K562 (cell line): ENCODE measurements at regions not wholly inside any gene's neighbourhood (a gene's known extent, or its start where the extent isn't known, plus 50 kb on each side); places are given as distances from the start of the nearest gene placed in this dataset.

Experiments
- ATAC-seq: fragments of 200-7000 bp; cut with Tn5 transposase; 3 replicates; pipeline ENCODE4 v1.9.1; 2020; ENCODE audit warnings: moderate library complexity
- BruUV-seq: library from RNA; stranded (reverse); fragments of 400-500 nt; replicated peaks from 2 replicates; lab custom pipeline; 2021; lab: Mats Ljungman, UMichigan
- CTCF ChIA-PET: fragments of 300-600 bp; formaldehyde crosslinking; extraction: SDS; loops from one replicate; lab custom pipeline; 2021; ENCODE audit warnings: low intra/inter-chr PET ratio; lab: Yijun Ruan, JAX
- POLR2A ChIA-PET: fragments of 300-600, 350-650 bp; sonication (Branson Sonifier 250); formaldehyde crosslinking; extraction: SDS; loops from one replicate; lab custom pipeline; 2021; ENCODE audit warnings: antibody characterized with exemption, inconsistent platforms; lab: Yijun Ruan, JAX
- DNase-seq, 4 experiments: peaks; one replicate each; pipeline versions ENCODE4 v3.0.0 to v3.0.0-alpha.2; 2011 to 2018; ENCODE audit warnings: low spot score in 3 of 4, mixed read lengths in 3 of 4; ENCODE audit errors: extremely low read depth in 1 of 4
- FAIRE-seq: peaks from 2 replicates; lab custom pipeline; 2011; peaks lifted over from hg19 to GRCh38; lab: Jason Lieb, UNC
- H2AFZ ChIP-seq: 2 replicates; pipeline ENCODE4 v1.6.0; 2011; ENCODE audit warnings: low read depth, low read length, control low read depth, inconsistent platforms
- H3K27ac ChIP-seq: fragments of 200-600 bp; 3 replicates; pipeline ENCODE4 v1.8.0; 2011; ENCODE audit warnings: low read depth, mild to moderate bottlenecking, control low read depth, inconsistent platforms, low read length, moderate library complexity, mixed read lengths; ENCODE audit errors: extremely low read depth
- H3K27me3 ChIP-seq, 2 experiments: fragments of 300-600 bp in 1 of 2; 2 replicates in 1 of 2; 3 replicates in 1 of 2; pipeline versions ENCODE4 v1.6.0 to v1.8.0; 2011; ENCODE audit warnings: inconsistent platforms in 2 of 2, low read length in 2 of 2, mild to moderate bottlenecking in 1 of 2, mixed read lengths in 1 of 2, moderate library complexity in 1 of 2; ENCODE audit not compliant: control insufficient read depth in 2 of 2, insufficient read depth in 2 of 2
- H3K36me3 ChIP-seq: fragments of 300-600 bp; 3 replicates; pipeline ENCODE4 v1.8.0; 2011; ENCODE audit warnings: mild to moderate bottlenecking, low read length, inconsistent platforms; ENCODE audit not compliant: control insufficient read depth, insufficient read depth
- H3K4me1 ChIP-seq, 2 experiments: fragments of 200-600 bp in 1 of 2; replicated peaks in 1 of 2; 2 replicates in 1 of 2; 3 replicates in 1 of 2; pipeline versions ENCODE4 v1.5.1 to v1.8.0; 2011; ENCODE audit warnings: inconsistent platforms in 2 of 2, low read length in 2 of 2, mild to moderate bottlenecking in 1 of 2, mixed read lengths in 1 of 2, moderate library complexity in 1 of 2; ENCODE audit not compliant: control insufficient read depth in 2 of 2, insufficient read depth in 2 of 2
- H3K4me2 ChIP-seq: 2 replicates; pipeline ENCODE4 v1.6.1; 2011; ENCODE audit warnings: low read length, control low read depth, inconsistent platforms, mixed read lengths; ENCODE audit not compliant: insufficient read depth
- H3K4me3 ChIP-seq: fragments of 200-600 bp; sonication (generic), shearing (Covaris generic); 2 replicates; pipeline ENCODE4 v1.5.1; 2016; ENCODE audit warnings: control low read depth, inconsistent platforms
- H3K79me2 ChIP-seq: fragments of 200-600 bp; 3 replicates; pipeline ENCODE4 v1.8.0; 2011; ENCODE audit warnings: low read length, inconsistent platforms; ENCODE audit not compliant: control insufficient read depth, insufficient read depth
- H3K9ac ChIP-seq, 2 experiments: 2 replicates each; pipeline versions ENCODE4 v1.6.0 to v1.6.1; 2011; ENCODE audit warnings: low read depth in 2 of 2, low read length in 2 of 2, control low read depth in 1 of 2, inconsistent platforms in 1 of 2, mild to moderate bottlenecking in 1 of 2, mixed read lengths in 1 of 2; ENCODE audit not compliant: insufficient read depth in 1 of 2
- H3K9me1 ChIP-seq: one replicate; pipeline ENCODE4 v1.6.0; 2011; ENCODE audit warnings: inconsistent platforms, mild to moderate bottlenecking, low read length, moderate library complexity; ENCODE audit not compliant: control insufficient read depth, insufficient read depth
- H3K9me3 ChIP-seq: replicated peaks from 2 replicates; pipeline ENCODE4 v1.5.1; 2011; ENCODE audit warnings: low read depth, low read length, inconsistent platforms; ENCODE audit not compliant: control insufficient read depth, insufficient read depth
- H4K20me1 ChIP-seq: replicated peaks from 2 replicates; pipeline ENCODE4 v1.6.1; 2011; ENCODE audit warnings: low read length, inconsistent platforms, mixed read lengths; ENCODE audit not compliant: control insufficient read depth, insufficient read depth
- BHLHE40 ChIP-seq: IDR thresholded peaks from 2 replicates; pipeline ENCODE4 v1.6.1; 2011; ENCODE audit warnings: low read length, improper control_type of control experiment
- EWSR1 ChIP-seq: fragments of 450-650 bp; IDR thresholded peaks from 2 replicates; pipeline ENCODE4 v1.6.1; 2018; ENCODE audit warnings: borderline replicate concordance, mild to moderate bottlenecking, low read depth, moderate library complexity; ENCODE audit not compliant: partially characterized antibody
- KHSRP ChIP-seq: fragments of 450-650 bp; IDR thresholded peaks from 2 replicates; pipeline ENCODE4 v1.6.1; 2017
- PHB2 ChIP-seq: fragments of 450-650 bp; IDR thresholded peaks from 2 replicates; pipeline ENCODE4 v1.6.1; 2017; ENCODE audit warnings: low read depth
- RBM39 ChIP-seq: fragments of 200-400 bp; formaldehyde crosslinking; optimal IDR thresholded peaks from 2 replicates; pipeline ENCODE3; 2018; ENCODE audit warnings: low read depth, low read length
- ZKSCAN8 ChIP-seq: fragments of 200-800 bp; sonication (Bioruptor generic); IDR thresholded peaks from 2 replicates; pipeline ENCODE4 v1.6.1; 2016; ENCODE audit warnings: missing genetic modification characterization, missing compliant biosample characterization
- ZNF780A ChIP-seq: fragments of 250-450 bp; sonication (Bioruptor Pico); IDR thresholded peaks from 2 replicates; pipeline ENCODE4 v1.5.0; 2021; ENCODE audit warnings: mild to moderate bottlenecking
- WGBS: fragments of 100-300 bp; shearing (Covaris generic); methylation state at CpG from one replicate; pipeline ENCODE4 v1.1.6; 2016; ENCODE audit warnings: low coverage, mixed read lengths; ENCODE audit not compliant: insufficient coverage; ENCODE audit errors: missing lambda C conversion rate; 5-methylcytosine and 5-hydroxymethylcytosine counted together
- in situ Hi-C: fragments of 300-500 bp; cut with MboI; formaldehyde crosslinking; loops from 4 replicates; pipeline ENCODE4 v1.15.0; 2018; ENCODE audit warnings: inconsistent platforms, mixed read lengths
- intact Hi-C: fragments of 100-400 bp; cut with micrococcal nuclease; formaldehyde crosslinking; loops from 2 replicates; pipeline ENCODE4 v1.14.2; 2022
- TF ChIP-seq, protein P1 (sequence below): IDR thresholded peaks from 2 replicates; pipeline ENCODE4 v1.6.1; 2011; ENCODE audit not compliant: insufficient read length; ENCODE audit errors: extremely low read depth
- TF ChIP-seq, protein P2 (sequence below): fragments of 450-650 bp; conservative IDR thresholded peaks from 2 replicates; pipeline ENCODE4 v1.6.1; 2016; ENCODE audit warnings: missing genetic modification characterization, low read depth, mild to moderate bottlenecking, control low read depth, missing compliant biosample characterization
- TF ChIP-seq, protein P3 (sequence below): fragments of 450-650 bp; IDR thresholded peaks from 2 replicates; pipeline ENCODE4 v1.6.1; 2018; ENCODE audit warnings: mild to moderate bottlenecking, low read depth; ENCODE audit not compliant: partially characterized antibody
- TF ChIP-seq, protein P4 (sequence below): fragments of 250-450 bp; sonication (Bioruptor Pico); IDR thresholded peaks from 2 replicates; pipeline ENCODE4 v1.5.0; 2021
- TF ChIP-seq, protein P5 (sequence below): fragments of 200-800 bp; sonication (Bioruptor generic); IDR thresholded peaks from 2 replicates; pipeline ENCODE4 v1.6.1; 2017; ENCODE audit warnings: missing genetic modification characterization, missing compliant biosample characterization

DNA sequence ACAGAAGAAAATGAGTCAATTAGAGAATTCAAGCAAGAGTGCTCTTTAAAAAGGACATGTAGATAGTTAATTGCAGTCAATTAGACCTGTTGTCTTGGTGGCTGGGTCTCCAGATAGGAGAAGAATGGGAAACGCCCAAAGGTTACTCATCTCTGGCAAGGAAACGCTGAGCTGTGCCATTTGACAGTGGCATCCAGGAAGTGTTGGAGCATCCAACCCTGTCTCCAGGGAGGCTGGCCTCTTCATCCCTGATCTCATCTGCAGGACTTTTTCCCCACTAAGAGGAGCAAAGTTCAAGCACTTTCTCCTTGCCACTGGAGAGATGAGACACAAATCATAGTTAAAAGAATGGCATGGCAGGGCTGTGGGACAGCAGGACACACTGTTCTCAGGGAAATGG is 111.7 kb upstream of the MSX2 start:
- H3K4me1 ChIP-seq, result no peaks in the 10 kb centered on the region; a peak in 1 of 5 replicates
- POLR2A ChIA-PET, result no interaction called here
- H3K9ac ChIP-seq, result no peak overlapping the region
- H4K20me1 ChIP-seq, result no peaks in the 10 kb centered on the region
- H3K36me3 ChIP-seq, result no peaks in the 10 kb centered on the region
- TF ChIP-seq, protein P1, sequence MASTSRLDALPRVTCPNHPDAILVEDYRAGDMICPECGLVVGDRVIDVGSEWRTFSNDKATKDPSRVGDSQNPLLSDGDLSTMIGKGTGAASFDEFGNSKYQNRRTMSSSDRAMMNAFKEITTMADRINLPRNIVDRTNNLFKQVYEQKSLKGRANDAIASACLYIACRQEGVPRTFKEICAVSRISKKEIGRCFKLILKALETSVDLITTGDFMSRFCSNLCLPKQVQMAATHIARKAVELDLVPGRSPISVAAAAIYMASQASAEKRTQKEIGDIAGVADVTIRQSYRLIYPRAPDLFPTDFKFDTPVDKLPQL, result no peak
- no peak for TF ChIP-seq ZKSCAN8 (CRISPR knock-in tag)
- TF ChIP-seq PHB2, result no peak
- TF ChIP-seq, protein P2, sequence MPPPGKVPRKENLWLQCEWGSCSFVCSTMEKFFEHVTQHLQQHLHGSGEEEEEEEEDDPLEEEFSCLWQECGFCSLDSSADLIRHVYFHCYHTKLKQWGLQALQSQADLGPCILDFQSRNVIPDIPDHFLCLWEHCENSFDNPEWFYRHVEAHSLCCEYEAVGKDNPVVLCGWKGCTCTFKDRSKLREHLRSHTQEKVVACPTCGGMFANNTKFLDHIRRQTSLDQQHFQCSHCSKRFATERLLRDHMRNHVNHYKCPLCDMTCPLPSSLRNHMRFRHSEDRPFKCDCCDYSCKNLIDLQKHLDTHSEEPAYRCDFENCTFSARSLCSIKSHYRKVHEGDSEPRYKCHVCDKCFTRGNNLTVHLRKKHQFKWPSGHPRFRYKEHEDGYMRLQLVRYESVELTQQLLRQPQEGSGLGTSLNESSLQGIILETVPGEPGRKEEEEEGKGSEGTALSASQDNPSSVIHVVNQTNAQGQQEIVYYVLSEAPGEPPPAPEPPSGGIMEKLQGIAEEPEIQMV (tag), result no peak
- no peak for TF ChIP-seq BHLHE40
- TF ChIP-seq, protein P3, sequence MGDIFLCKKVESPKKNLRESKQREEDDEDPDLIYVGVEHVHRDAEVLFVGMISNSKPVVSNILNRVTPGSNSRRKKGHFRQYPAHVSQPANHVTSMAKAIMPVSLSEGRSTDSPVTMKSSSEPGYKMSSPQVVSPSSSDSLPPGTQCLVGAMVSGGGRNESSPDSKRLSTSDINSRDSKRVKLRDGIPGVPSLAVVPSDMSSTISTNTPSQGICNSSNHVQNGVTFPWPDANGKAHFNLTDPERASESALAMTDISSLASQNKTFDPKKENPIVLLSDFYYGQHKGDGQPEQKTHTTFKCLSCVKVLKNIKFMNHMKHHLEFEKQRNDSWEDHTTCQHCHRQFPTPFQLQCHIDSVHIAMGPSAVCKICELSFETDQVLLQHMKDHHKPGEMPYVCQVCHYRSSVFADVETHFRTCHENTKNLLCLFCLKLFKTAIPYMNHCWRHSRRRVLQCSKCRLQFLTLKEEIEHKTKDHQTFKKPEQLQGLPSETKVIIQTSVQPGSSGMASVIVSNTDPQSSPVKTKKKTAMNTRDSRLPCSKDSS, result no peak
- TF ChIP-seq EWSR1, result no peak
- TF ChIP-seq ZNF780A (CRISPR knock-in tag), result no peak
- TF ChIP-seq, protein P4, sequence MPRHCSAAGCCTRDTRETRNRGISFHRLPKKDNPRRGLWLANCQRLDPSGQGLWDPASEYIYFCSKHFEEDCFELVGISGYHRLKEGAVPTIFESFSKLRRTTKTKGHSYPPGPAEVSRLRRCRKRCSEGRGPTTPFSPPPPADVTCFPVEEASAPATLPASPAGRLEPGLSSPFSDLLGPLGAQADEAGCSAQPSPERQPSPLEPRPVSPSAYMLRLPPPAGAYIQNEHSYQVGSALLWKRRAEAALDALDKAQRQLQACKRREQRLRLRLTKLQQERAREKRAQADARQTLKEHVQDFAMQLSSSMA, result no peak
- no peak for TF ChIP-seq KHSRP
- no peak for TF ChIP-seq RBM39
- TF ChIP-seq, protein P5, sequence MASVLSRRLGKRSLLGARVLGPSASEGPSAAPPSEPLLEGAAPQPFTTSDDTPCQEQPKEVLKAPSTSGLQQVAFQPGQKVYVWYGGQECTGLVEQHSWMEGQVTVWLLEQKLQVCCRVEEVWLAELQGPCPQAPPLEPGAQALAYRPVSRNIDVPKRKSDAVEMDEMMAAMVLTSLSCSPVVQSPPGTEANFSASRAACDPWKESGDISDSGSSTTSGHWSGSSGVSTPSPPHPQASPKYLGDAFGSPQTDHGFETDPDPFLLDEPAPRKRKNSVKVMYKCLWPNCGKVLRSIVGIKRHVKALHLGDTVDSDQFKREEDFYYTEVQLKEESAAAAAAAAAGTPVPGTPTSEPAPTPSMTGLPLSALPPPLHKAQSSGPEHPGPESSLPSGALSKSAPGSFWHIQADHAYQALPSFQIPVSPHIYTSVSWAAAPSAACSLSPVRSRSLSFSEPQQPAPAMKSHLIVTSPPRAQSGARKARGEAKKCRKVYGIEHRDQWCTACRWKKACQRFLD (CRISPR knock-in tag), result no peak
- no peak for ATAC-seq
- H3K9me1 ChIP-seq, result no peaks in the 10 kb centered on the region
- no peak for FAIRE-seq
- intact Hi-C loops, result no loop called here
- H3K9me3 ChIP-seq, result no peaks in the 10 kb centered on the region
- no peak overlapping the region for H2AFZ ChIP-seq
- no peak overlapping the region for H3K4me2 ChIP-seq
- CTCF ChIA-PET, result no interaction called here
- no TSS peak for BruUV-seq
- DNase-seq, result no peak
- in situ Hi-C loops, result no loop called here
- no peak overlapping the region for H3K27ac ChIP-seq
- WGBS, result 0% methylated on average over 2 of the region's 2 CpGs
- H3K27me3 ChIP-seq, result peaks cover 11 to 30% of the 10 kb centered on the region in 2 experiments; a peak in 4 of 5 replicates
- H3K4me3 ChIP-seq, result no peak overlapping the region
- no peaks in the 10 kb centered on the region for H3K79me2 ChIP-seq
